ENCODE measurements at regions not wholly inside any gene's neighbourhood (a gene's known extent, or its start where the extent isn't known, plus 50 kb on each side); places are given as distances from the start of the nearest gene placed in this dataset.

GRCh38 chr1:113280581-113280980 lies 109.7 kb upstream of the MAGI3 start:
- Histone ChIP-seq H3K27me3 (ENCODE audit: control insufficient read depth in 2 of 2, insufficient read depth in 1 of 2, low read length in 1 of 2) (no peaks in the 10 kb centered on the region), H3K4me3 (ENCODE audit: low read length in 2 of 2) (no peak overlapping the region), H3K9me3 (ENCODE audit: control insufficient read depth in 2 of 2, insufficient read depth in 1 of 2, low read length in 1 of 2) (no peaks in the 10 kb centered on the region), H3K27ac (ENCODE audit: low read depth in 1 of 2, low read length in 1 of 2) (no peak overlapping the region), H3K36me3 (ENCODE audit: control insufficient read depth in 2 of 2, insufficient read depth in 2 of 2, low read length in 1 of 2) (no peaks in the 10 kb centered on the region), H3K4me1 (ENCODE audit: control insufficient read depth in 2 of 2, insufficient read depth in 2 of 2, low read length in 2 of 2) (no peaks in the 10 kb centered on the region)
- WGBS = 95% methylated on average over 1 of the region's 1 CpG
- no peak for DNase-seq (ENCODE audit: low read depth in 6 of 9, low spot score in 9 of 9)

- H3K27me3 ChIP-seq (ENCODE audit: control insufficient read depth in 2 of 2, insufficient read depth in 1 of 2, low read length in 1 of 2) = no peaks in the 10 kb centered on the region
- no peaks in the 10 kb centered on the region for H3K9me3 ChIP-seq (ENCODE audit: control insufficient read depth in 2 of 2, insufficient read depth in 1 of 2, low read length in 1 of 2)
- H3K27ac ChIP-seq (ENCODE audit: low read depth in 1 of 2, low read length in 1 of 2) = no peak overlapping the region
- H3K36me3 ChIP-seq (ENCODE audit: control insufficient read depth in 2 of 2, insufficient read depth in 2 of 2, low read length in 1 of 2) = no peaks in the 10 kb centered on the region
- no peak overlapping the region for H3K4me3 ChIP-seq (ENCODE audit: low read length in 2 of 2)
- no peak for DNase-seq (ENCODE audit: low read depth in 6 of 9, low spot score in 9 of 9)
- no peaks in the 10 kb centered on the region for H3K4me1 ChIP-seq (ENCODE audit: control insufficient read depth in 2 of 2, insufficient read depth in 2 of 2, low read length in 2 of 2)
These were observed 108.8 kb upstream of the MAGI3 start for GRCh38 chr1:113281550-113281949.

- Histone ChIP-seq H3K36me3 (ENCODE audit: control insufficient read depth in 2 of 2, insufficient read depth in 2 of 2, low read length in 1 of 2) (no peaks in the 10 kb centered on the region), H3K9me3 (ENCODE audit: control insufficient read depth in 2 of 2, insufficient read depth in 1 of 2, low read length in 1 of 2) (no peaks in the 10 kb centered on the region), H3K27ac (ENCODE audit: low read depth in 1 of 2, low read length in 1 of 2) (no peak overlapping the region), H3K27me3 (ENCODE audit: control insufficient read depth in 2 of 2, insufficient read depth in 1 of 2, low read length in 1 of 2) (no peaks in the 10 kb centered on the region), H3K4me3 (ENCODE audit: low read length in 2 of 2) (no peak overlapping the region), H3K4me1 (ENCODE audit: control insufficient read depth in 2 of 2, insufficient read depth in 2 of 2, low read length in 2 of 2) (no peaks in the 10 kb centered on the region)
- WGBS = 86% methylated on average over 3 of the region's 3 CpGs
- no peak for DNase-seq (ENCODE audit: low read depth in 6 of 9, low spot score in 9 of 9)
These were observed 108.1 kb upstream of the MAGI3 start for GRCh38 chr1:113282008-113282892.

- Histone ChIP-seq H3K27ac (ENCODE audit: low read depth in 1 of 2, low read length in 1 of 2) (no peak overlapping the region), H3K36me3 (ENCODE audit: control insufficient read depth in 2 of 2, insufficient read depth in 2 of 2, low read length in 1 of 2) (no peaks in the 10 kb centered on the region), H3K9me3 (ENCODE audit: control insufficient read depth in 2 of 2, insufficient read depth in 1 of 2, low read length in 1 of 2) (no peaks in the 10 kb centered on the region), H3K27me3 (ENCODE audit: control insufficient read depth in 2 of 2, insufficient read depth in 1 of 2, low read length in 1 of 2) (no peaks in the 10 kb centered on the region), H3K4me3 (ENCODE audit: low read length in 2 of 2) (no peak overlapping the region), H3K4me1 (ENCODE audit: control insufficient read depth in 2 of 2, insufficient read depth in 2 of 2, low read length in 2 of 2) (no peaks in the 10 kb centered on the region)
- WGBS = 93% methylated on average over 11 of the region's 11 CpGs
- DNase-seq (ENCODE audit: low read depth in 6 of 9, low spot score in 9 of 9) = no peak
These were observed 107.4 kb upstream of the MAGI3 start for GRCh38 chr1:113282893-113283285.

- H3K27me3 ChIP-seq (ENCODE audit: control insufficient read depth in 2 of 2, insufficient read depth in 1 of 2, low read length in 1 of 2) = no peaks in the 10 kb centered on the region
- no peak for DNase-seq (ENCODE audit: low read depth in 6 of 9, low spot score in 9 of 9)
These were observed 106.4 kb upstream of the MAGI3 start for GRCh38 chr1:113283914-113284313.

GRCh38 chr1:113286156-113286555 lies 104.2 kb upstream of the MAGI3 start:
- H3K27ac ChIP-seq (ENCODE audit: low read depth in 1 of 2, low read length in 1 of 2) = no peak overlapping the region
- DNase-seq (ENCODE audit: low read depth in 6 of 9, low spot score in 9 of 9) = no peak
- no peaks in the 10 kb centered on the region for H3K27me3 ChIP-seq (ENCODE audit: control insufficient read depth in 2 of 2, insufficient read depth in 1 of 2, low read length in 1 of 2)
- 98% methylated on average over 1 of the region's 1 CpG for WGBS
- H3K4me3 ChIP-seq (ENCODE audit: low read length in 2 of 2) = no peak overlapping the region
- no peaks in the 10 kb centered on the region for H3K9me3 ChIP-seq (ENCODE audit: control insufficient read depth in 2 of 2, insufficient read depth in 1 of 2, low read length in 1 of 2)
- no peaks in the 10 kb centered on the region for H3K4me1 ChIP-seq (ENCODE audit: control insufficient read depth in 2 of 2, insufficient read depth in 2 of 2, low read length in 2 of 2)
- H3K36me3 ChIP-seq (ENCODE audit: control insufficient read depth in 2 of 2, insufficient read depth in 2 of 2, low read length in 1 of 2) = no peaks in the 10 kb centered on the region

More at GRCh38 chr1:113283914-113284313, 106.4 kb upstream of the MAGI3 start:
- Histone ChIP-seq H3K9me3 (ENCODE audit: control insufficient read depth in 2 of 2, insufficient read depth in 1 of 2, low read length in 1 of 2) (no peaks in the 10 kb centered on the region), H3K27ac (ENCODE audit: low read depth in 1 of 2, low read length in 1 of 2) (no peak overlapping the region), H3K36me3 (ENCODE audit: control insufficient read depth in 2 of 2, insufficient read depth in 2 of 2, low read length in 1 of 2) (no peaks in the 10 kb centered on the region), H3K4me1 (ENCODE audit: control insufficient read depth in 2 of 2, insufficient read depth in 2 of 2, low read length in 2 of 2) (no peaks in the 10 kb centered on the region), H3K4me3 (ENCODE audit: low read length in 2 of 2) (no peak overlapping the region)

- no peak overlapping the region for H3K27ac ChIP-seq (ENCODE audit: low read depth in 1 of 2, low read length in 1 of 2)
- H3K4me1 ChIP-seq (ENCODE audit: control insufficient read depth in 2 of 2, insufficient read depth in 2 of 2, low read length in 2 of 2) = no peaks in the 10 kb centered on the region
- WGBS = 94% methylated on average over 9 of the region's 9 CpGs
These were observed 98.3 kb upstream of the MAGI3 start for GRCh38 chr1:113291777-113292602.

GRCh38 chr1:113292603-113293255 lies 97.6 kb upstream of the MAGI3 start:
- Histone ChIP-seq H3K4me1 (ENCODE audit: control insufficient read depth in 2 of 2, insufficient read depth in 2 of 2, low read length in 2 of 2) (no peaks in the 10 kb centered on the region), H3K9me3 (ENCODE audit: control insufficient read depth in 2 of 2, insufficient read depth in 1 of 2, low read length in 1 of 2) (no peaks in the 10 kb centered on the region), H3K36me3 (ENCODE audit: control insufficient read depth in 2 of 2, insufficient read depth in 2 of 2, low read length in 1 of 2) (no peaks in the 10 kb centered on the region), H3K27me3 (ENCODE audit: control insufficient read depth in 2 of 2, insufficient read depth in 1 of 2, low read length in 1 of 2) (no peaks in the 10 kb centered on the region), H3K27ac (ENCODE audit: low read depth in 1 of 2, low read length in 1 of 2) (no peak overlapping the region), H3K4me3 (ENCODE audit: low read length in 2 of 2) (no peak overlapping the region)
- 90% methylated on average over 2 of the region's 2 CpGs for WGBS
- no peak for DNase-seq (ENCODE audit: low read depth in 6 of 9, low spot score in 9 of 9)

More at GRCh38 chr1:113291777-113292602, 98.3 kb upstream of the MAGI3 start:
- no peak for DNase-seq (ENCODE audit: low read depth in 6 of 9, low spot score in 9 of 9)
- no peaks in the 10 kb centered on the region for H3K36me3 ChIP-seq (ENCODE audit: control insufficient read depth in 2 of 2, insufficient read depth in 2 of 2, low read length in 1 of 2)
- no peak overlapping the region for H3K4me3 ChIP-seq (ENCODE audit: low read length in 2 of 2)
- H3K27me3 ChIP-seq (ENCODE audit: control insufficient read depth in 2 of 2, insufficient read depth in 1 of 2, low read length in 1 of 2) = no peaks in the 10 kb centered on the region
- H3K9me3 ChIP-seq (ENCODE audit: control insufficient read depth in 2 of 2, insufficient read depth in 1 of 2, low read length in 1 of 2) = no peaks in the 10 kb centered on the region

GRCh38 chr1:113293256-113293626 lies 97.1 kb upstream of the MAGI3 start:
- Histone ChIP-seq H3K4me3 (ENCODE audit: low read length in 2 of 2) (no peak overlapping the region), H3K27me3 (ENCODE audit: control insufficient read depth in 2 of 2, insufficient read depth in 1 of 2, low read length in 1 of 2) (no peaks in the 10 kb centered on the region), H3K9me3 (ENCODE audit: control insufficient read depth in 2 of 2, insufficient read depth in 1 of 2, low read length in 1 of 2) (no peaks in the 10 kb centered on the region), H3K27ac (ENCODE audit: low read depth in 1 of 2, low read length in 1 of 2) (no peak overlapping the region), H3K36me3 (ENCODE audit: control insufficient read depth in 2 of 2, insufficient read depth in 2 of 2, low read length in 1 of 2) (no peaks in the 10 kb centered on the region), H3K4me1 (ENCODE audit: control insufficient read depth in 2 of 2, insufficient read depth in 2 of 2, low read length in 2 of 2) (no peaks in the 10 kb centered on the region)
- no peak for DNase-seq (ENCODE audit: low read depth in 6 of 9, low spot score in 9 of 9)
- 97% methylated on average over 11 of the region's 11 CpGs for WGBS
